Liver (tissue), 8 donors: ENCODE measurements at regions not wholly inside any gene's neighbourhood (a gene's known extent, or its start where the extent isn't known, plus 50 kb on each side); places are given as distances from the start of the nearest gene placed in this dataset.

Experiments
- DNase-seq: peaks from one replicate; pipeline ENCODE4 v3.0.0-alpha.2; 2017; ENCODE audit warnings: low spot score
- H3K27ac ChIP-seq, 2 donors: one replicate each; pipeline ENCODE4 v1.7.0; 2013; ENCODE audit warnings: inconsistent platforms in 2 of 2, low read length in 2 of 2, control low read depth in 1 of 2, low read depth in 1 of 2, mild to moderate bottlenecking in 1 of 2
- H3K27me3 ChIP-seq, 4 donors: one replicate each; pipeline versions ENCODE4 v1.6.1 to v1.7.0; 2013; ENCODE audit warnings: low read length in 3 of 4, inconsistent platforms in 1 of 4, mild to moderate bottlenecking in 1 of 4, moderate library complexity in 1 of 4; ENCODE audit not compliant: control insufficient read depth in 4 of 4, insufficient read depth in 4 of 4
- H3K36me3 ChIP-seq, 4 donors: one replicate each; pipeline versions ENCODE4 v1.6.1 to v1.7.0; 2013; ENCODE audit warnings: low read length in 3 of 4, mild to moderate bottlenecking in 3 of 4, low read depth in 1 of 4, moderate library complexity in 1 of 4; ENCODE audit not compliant: control insufficient read depth in 4 of 4, insufficient read depth in 3 of 4
- H3K4me1 ChIP-seq, 4 donors: one replicate each; pipeline versions ENCODE4 v1.6.1 to v1.7.0; 2013; ENCODE audit warnings: low read length in 3 of 4, mild to moderate bottlenecking in 3 of 4, moderate library complexity in 1 of 4; ENCODE audit not compliant: control insufficient read depth in 4 of 4, insufficient read depth in 4 of 4
- H3K4me3 ChIP-seq, 3 donors: one replicate each; pipeline versions ENCODE4 v1.6.1 to v1.7.0; 2013; ENCODE audit warnings: low read length in 3 of 3, control low read depth in 1 of 3, low read depth in 1 of 3, mild to moderate bottlenecking in 1 of 3
- H3K9ac ChIP-seq, 2 donors: one replicate each; pipeline ENCODE4 v1.7.0; 2013; ENCODE audit warnings: low read length in 2 of 2, mild to moderate bottlenecking in 2 of 2, moderate library complexity in 2 of 2, control low read depth in 1 of 2, low read depth in 1 of 2
- H3K9me3 ChIP-seq, 4 donors: one replicate each; pipeline versions ENCODE4 v1.6.1 to v1.7.0; 2013; ENCODE audit warnings: low read length in 3 of 4; ENCODE audit not compliant: control insufficient read depth in 4 of 4
- ATF3 ChIP-seq: IDR thresholded peaks from 2 replicates; pipeline ENCODE4 v1.6.1; 2016; ENCODE audit warnings: antibody characterized with exemption
- CTCF ChIP-seq: fragments of 150-350 bp; IDR thresholded peaks from 2 replicates; pipeline ENCODE4 v1.5.1; 2017; ENCODE audit warnings: improper control_type of control experiment, low read depth, low read length; ENCODE audit not compliant: missing input control
- EGR1 ChIP-seq, 2 donors: IDR thresholded peaks; 2 replicates each; pipeline ENCODE4 v1.6.1; 2016 to 2018; ENCODE audit warnings: antibody characterized with exemption in 2 of 2, low read depth in 2 of 2
- GABPA ChIP-seq, 2 donors: IDR thresholded peaks in 1 of 2; conservative IDR thresholded peaks in 1 of 2; 2 replicates each; pipeline ENCODE4 v1.6.1; 2016; ENCODE audit warnings: antibody characterized with exemption in 2 of 2, mild to moderate bottlenecking in 1 of 2, moderate library complexity in 1 of 2
- HNF4A ChIP-seq, 2 donors: conservative IDR thresholded peaks; 2 replicates each; pipeline ENCODE4 v1.6.1; 2016; ENCODE audit warnings: antibody characterized with exemption in 2 of 2, mild to moderate bottlenecking in 2 of 2
- HNF4G ChIP-seq: IDR thresholded peaks from 2 replicates; pipeline ENCODE4 v1.6.1; 2016; ENCODE audit warnings: antibody characterized with exemption
- JUND ChIP-seq, 2 donors: IDR thresholded peaks; 2 replicates each; pipeline ENCODE4 v1.6.1; 2016; ENCODE audit warnings: antibody characterized with exemption in 2 of 2
- MAX ChIP-seq: IDR thresholded peaks from 2 replicates; pipeline ENCODE4 v1.6.1; 2016; ENCODE audit warnings: antibody characterized with exemption
- NR2F2 ChIP-seq: IDR thresholded peaks from 2 replicates; pipeline ENCODE4 v1.6.1; 2016; ENCODE audit warnings: antibody characterized with exemption
- RAD21 ChIP-seq, 2 donors: IDR thresholded peaks; 2 replicates each; pipeline ENCODE4 v1.6.1; 2016; ENCODE audit warnings: antibody characterized with exemption in 2 of 2, mild to moderate bottlenecking in 2 of 2
- REST ChIP-seq: IDR thresholded peaks from 2 replicates; pipeline ENCODE4 v1.6.1; 2016; ENCODE audit warnings: antibody characterized with exemption, mild to moderate bottlenecking
- RXRA ChIP-seq, 2 donors: IDR thresholded peaks; 2 replicates each; pipeline ENCODE4 v1.6.1; 2017 to 2018; ENCODE audit warnings: antibody characterized with exemption in 2 of 2, mild to moderate bottlenecking in 1 of 2
- SP1 ChIP-seq: IDR thresholded peaks from 2 replicates; pipeline ENCODE4 v1.6.1; 2018; ENCODE audit warnings: antibody characterized with exemption, mild to moderate bottlenecking
- YY1 ChIP-seq: IDR thresholded peaks from 2 replicates; pipeline ENCODE4 v1.6.1; 2016; ENCODE audit warnings: antibody characterized with exemption, mild to moderate bottlenecking
- ZBTB33 ChIP-seq: IDR thresholded peaks from 2 replicates; pipeline ENCODE4 v1.6.1; 2016; ENCODE audit warnings: antibody characterized with exemption
- WGBS: extraction: QIAGEN DNeasy Blood & Tissue Kit; methylation state at CpG from one replicate; pipeline ENCODE4 v1.1.7; 2013; 5-methylcytosine and 5-hydroxymethylcytosine counted together
- donor health status: healthy.
- donor health status: healthy.
- donor health status: healthy.
- donor health status: healthy.
- donor health status: healthy.

GRCh38 chr20:20894753-20895152, 182.3 kb upstream of the RALGAPA2 start:
- no peaks in the 10 kb centered on the region for H3K36me3 ChIP-seq
- H3K4me1 ChIP-seq: no peaks in the 10 kb centered on the region
- H3K4me3 ChIP-seq: no peak overlapping the region
- 76% methylated on average over 13 of the region's 13 CpGs for WGBS
- H3K27me3 ChIP-seq: peaks cover 0 to 7% (median 2%) of the 10 kb centered on the region in 4 donors
- no peaks in the 10 kb centered on the region for H3K9me3 ChIP-seq
- DNase-seq: no peak
- no peak overlapping the region for H3K27ac ChIP-seq
- no peak overlapping the region for H3K9ac ChIP-seq
- TF ChIP-seq YY1 (no peak), JUND (IDR thresholded peaks at IDR 0.05) (no peak), RAD21 (IDR thresholded peaks at IDR 0.05) (no peak), GABPA (IDR thresholded peaks at IDR 0.05 in 1 of 2, conservative IDR thresholded peaks at IDR 0.05 in 1 of 2) (no peak), ATF3 (no peak), EGR1 (IDR thresholded peaks at IDR 0.05; ENCODE audit: low read depth in 2 of 2) (no peak), REST (no peak), HNF4G (no peak), SP1 (no peak)

GRCh38 chr20:20894280-20894679, 181.8 kb upstream of the RALGAPA2 start:
- DNase-seq: no peak

More at GRCh38 chr20:20894280-20894679, 181.8 kb upstream of the RALGAPA2 start:
- Histone ChIP-seq H3K4me1 (no peaks in the 10 kb centered on the region), H3K4me3 (no peak overlapping the region), H3K36me3 (no peaks in the 10 kb centered on the region), H3K27ac (no peak overlapping the region), H3K9me3 (peaks cover 0 to 3% (median 1%) of the 10 kb centered on the region in 4 donors), H3K9ac (no peak overlapping the region), H3K27me3 (peaks cover 0 to 7% (median 2%) of the 10 kb centered on the region in 4 donors)
- TF ChIP-seq REST: no peak
- no peak for TF ChIP-seq RXRA (IDR thresholded peaks at IDR 0.05)
- TF ChIP-seq SP1: no peak
- TF ChIP-seq RAD21 (IDR thresholded peaks at IDR 0.05): no peak
- TF ChIP-seq CTCF: no peak
- TF ChIP-seq JUND (IDR thresholded peaks at IDR 0.05): no peak
- TF ChIP-seq MAX: no peak
- no peak for TF ChIP-seq NR2F2
- no peak for TF ChIP-seq HNF4A (conservative IDR thresholded peaks at IDR 0.05)
- no peak for TF ChIP-seq YY1
- no peak for TF ChIP-seq ZBTB33
- 32% methylated on average over 3 of the region's 3 CpGs for WGBS
